Osteoblast (primary cell): ENCODE measurements at regions not wholly inside any gene's neighbourhood (a gene's known extent, or its start where the extent isn't known, plus 50 kb on each side); places are given as distances from the start of the nearest gene placed in this dataset.

Experiments
- DNase-seq: peaks from one replicate; pipeline ENCODE4 v3.0.0; 2011; ENCODE audit warnings: low spot score, mixed read lengths; ENCODE audit not compliant: insufficient read length; ENCODE audit errors: missing footprints
- H2AFZ ChIP-seq: 2 replicates; pipeline ENCODE4 v1.6.0; 2011; ENCODE audit warnings: mild to moderate bottlenecking, low read length
- H3K27ac ChIP-seq: 2 replicates; pipeline ENCODE4 v1.5.1; 2011; ENCODE audit warnings: mild to moderate bottlenecking, low read depth, low read length, moderate library complexity
- H3K27me3 ChIP-seq: 2 replicates; pipeline ENCODE4 v1.6.0; 2012; ENCODE audit warnings: mild to moderate bottlenecking, control low read depth, inconsistent platforms, low read length, moderate library complexity; ENCODE audit not compliant: insufficient read depth
- H3K36me3 ChIP-seq: 2 replicates; pipeline ENCODE4 v1.5.1; 2011; ENCODE audit warnings: mild to moderate bottlenecking, low read length, control low read depth, moderate library complexity; ENCODE audit not compliant: insufficient read depth
- H3K4me1 ChIP-seq: 2 replicates; pipeline ENCODE4 v1.5.1; 2011; ENCODE audit warnings: mild to moderate bottlenecking, low read length, control low read depth, moderate library complexity; ENCODE audit not compliant: insufficient read depth
- H3K4me2 ChIP-seq: 2 replicates; pipeline ENCODE4 v1.6.0; 2011; ENCODE audit warnings: mild to moderate bottlenecking, low read length; ENCODE audit not compliant: insufficient read depth
- H3K4me3 ChIP-seq: fragments of 200-600 bp; sonication (generic); 3 replicates; pipeline ENCODE4 v1.5.1; 2012; ENCODE audit warnings: mild to moderate bottlenecking, low read length, inconsistent platforms; ENCODE audit not compliant: insufficient read depth
- H3K79me2 ChIP-seq: 2 replicates; pipeline ENCODE4 v1.6.0; 2012; ENCODE audit warnings: mild to moderate bottlenecking, low read length, control low read depth, inconsistent platforms; ENCODE audit not compliant: insufficient read depth
- H3K9me3 ChIP-seq: 2 replicates; pipeline ENCODE4 v1.5.1; 2011; ENCODE audit warnings: low read depth, low read length, control low read depth
- H4K20me1 ChIP-seq: 2 replicates; pipeline ENCODE4 v1.6.0; 2012; ENCODE audit warnings: mild to moderate bottlenecking, low read length, control low read depth; ENCODE audit not compliant: insufficient read depth
- TF ChIP-seq, protein P1 (sequence below): IDR thresholded peaks from 2 replicates; pipeline ENCODE4 v1.5.1; 2011; ENCODE audit warnings: mild to moderate bottlenecking, low read depth, low read length, moderate library complexity; ENCODE audit errors: extremely low read depth

DNA sequence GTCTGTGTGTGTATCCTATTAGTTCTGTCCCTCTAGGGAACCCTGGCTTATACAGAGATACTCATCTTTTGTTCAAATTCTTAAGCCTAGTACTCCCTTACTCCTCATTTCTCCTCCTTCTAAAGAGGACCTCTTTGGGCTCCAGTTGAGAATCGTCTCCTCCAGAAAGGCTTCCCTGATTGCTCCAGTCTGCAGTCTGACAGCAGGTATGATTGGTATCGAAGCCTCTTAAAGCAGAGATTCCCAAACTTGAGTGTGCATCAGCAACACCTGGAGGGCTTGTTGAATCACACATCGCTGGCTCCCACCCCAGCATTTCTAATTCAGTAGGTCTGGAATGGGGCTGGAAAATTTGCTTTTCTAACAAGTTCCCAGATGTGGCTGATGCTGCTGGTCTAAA lies 60.9 kb upstream of the NMNAT3 start:
- Histone ChIP-seq H3K4me1 (no peaks in the 10 kb centered on the region), H2AFZ (no peak overlapping the region), H3K9me3 (no peaks in the 10 kb centered on the region), H3K4me2 (no peak overlapping the region), H3K4me3 (no peak overlapping the region), H3K27ac (no peak overlapping the region), H4K20me1 (no peaks in the 10 kb centered on the region), H3K27me3 (no peaks in the 10 kb centered on the region), H3K36me3 (no peaks in the 10 kb centered on the region), H3K79me2 (no peaks in the 10 kb centered on the region)
- DNase-seq, result no peak
- TF ChIP-seq, protein P1, sequence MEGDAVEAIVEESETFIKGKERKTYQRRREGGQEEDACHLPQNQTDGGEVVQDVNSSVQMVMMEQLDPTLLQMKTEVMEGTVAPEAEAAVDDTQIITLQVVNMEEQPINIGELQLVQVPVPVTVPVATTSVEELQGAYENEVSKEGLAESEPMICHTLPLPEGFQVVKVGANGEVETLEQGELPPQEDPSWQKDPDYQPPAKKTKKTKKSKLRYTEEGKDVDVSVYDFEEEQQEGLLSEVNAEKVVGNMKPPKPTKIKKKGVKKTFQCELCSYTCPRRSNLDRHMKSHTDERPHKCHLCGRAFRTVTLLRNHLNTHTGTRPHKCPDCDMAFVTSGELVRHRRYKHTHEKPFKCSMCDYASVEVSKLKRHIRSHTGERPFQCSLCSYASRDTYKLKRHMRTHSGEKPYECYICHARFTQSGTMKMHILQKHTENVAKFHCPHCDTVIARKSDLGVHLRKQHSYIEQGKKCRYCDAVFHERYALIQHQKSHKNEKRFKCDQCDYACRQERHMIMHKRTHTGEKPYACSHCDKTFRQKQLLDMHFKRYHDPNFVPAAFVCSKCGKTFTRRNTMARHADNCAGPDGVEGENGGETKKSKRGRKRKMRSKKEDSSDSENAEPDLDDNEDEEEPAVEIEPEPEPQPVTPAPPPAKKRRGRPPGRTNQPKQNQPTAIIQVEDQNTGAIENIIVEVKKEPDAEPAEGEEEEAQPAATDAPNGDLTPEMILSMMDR, result no peak

DNA sequence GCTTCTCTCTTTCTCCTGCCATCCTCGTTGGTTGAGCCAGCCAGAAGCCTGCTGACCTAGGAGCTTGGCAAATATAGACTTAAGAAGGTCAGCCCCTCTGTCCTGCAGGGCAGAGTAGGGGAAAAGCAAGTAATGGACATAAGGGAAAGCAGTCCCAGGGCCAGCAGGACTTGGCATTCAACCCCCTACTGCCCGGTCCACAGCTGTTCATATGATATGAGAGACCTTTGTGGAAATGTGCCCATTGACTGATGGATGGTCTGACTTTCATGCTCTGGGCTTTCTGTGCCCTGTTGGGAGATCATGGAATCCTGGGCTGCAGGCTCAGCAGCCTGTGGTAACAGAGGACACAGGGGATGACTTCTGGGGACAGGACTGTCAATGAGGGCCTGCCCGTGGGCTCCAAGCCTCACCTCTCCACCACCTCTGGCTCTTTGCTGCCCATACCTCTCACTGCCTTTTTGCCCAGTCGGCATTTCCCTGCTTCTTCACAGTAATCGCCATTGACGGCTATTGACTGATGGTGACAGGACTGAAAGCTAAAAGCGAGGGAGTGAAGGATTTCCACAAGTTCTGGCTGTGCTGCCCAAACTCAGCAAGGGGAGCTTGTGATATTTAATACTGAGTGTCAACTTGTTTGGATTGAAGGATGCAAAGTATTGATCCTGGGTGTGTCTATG lies 60.0 kb upstream of the NMNAT3 start:
- H2AFZ ChIP-seq, result no peak overlapping the region
- no peak overlapping the region for H3K4me3 ChIP-seq
- H3K36me3 ChIP-seq, result no peaks in the 10 kb centered on the region
- no peaks in the 10 kb centered on the region for H3K27me3 ChIP-seq
- H4K20me1 ChIP-seq, result no peaks in the 10 kb centered on the region
- H3K9me3 ChIP-seq, result no peaks in the 10 kb centered on the region
- H3K4me2 ChIP-seq, result no peak overlapping the region
- no peak overlapping the region for H3K27ac ChIP-seq
- no peaks in the 10 kb centered on the region for H3K4me1 ChIP-seq
- TF ChIP-seq, protein P1, result no peak
- no peak for DNase-seq
- H3K79me2 ChIP-seq, result no peaks in the 10 kb centered on the region

DNA sequence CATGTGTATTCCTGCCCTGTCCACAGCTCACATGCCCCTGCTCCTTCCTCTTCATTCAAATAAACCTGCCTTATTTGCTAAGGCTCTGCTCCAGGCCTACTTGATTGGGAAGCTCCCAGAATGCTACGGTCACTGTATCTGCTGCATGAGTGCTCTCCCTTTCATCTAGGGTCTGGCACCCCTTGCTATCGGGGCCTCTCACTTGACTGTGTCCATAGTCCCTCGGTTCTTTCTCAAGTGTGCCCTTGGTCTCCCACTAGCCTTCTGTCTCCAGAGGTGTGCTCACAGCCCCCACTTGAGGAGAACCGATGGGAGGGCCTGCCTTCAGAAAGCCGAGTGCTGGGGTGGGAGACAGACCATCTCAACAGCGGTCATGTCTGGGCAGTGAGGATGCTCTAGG lies 57.4 kb upstream of the NMNAT3 start:
- H3K27me3 ChIP-seq, result no peaks in the 10 kb centered on the region
- no peak overlapping the region for H3K27ac ChIP-seq
- H3K4me3 ChIP-seq, result no peak overlapping the region
- H3K9me3 ChIP-seq, result no peaks in the 10 kb centered on the region
- DNase-seq, result no peak
- no peaks in the 10 kb centered on the region for H3K36me3 ChIP-seq
- no peak overlapping the region for H3K4me2 ChIP-seq
- H4K20me1 ChIP-seq, result no peaks in the 10 kb centered on the region
- H3K79me2 ChIP-seq, result no peaks in the 10 kb centered on the region
- TF ChIP-seq, protein P1, result no peak
- no peak overlapping the region for H2AFZ ChIP-seq
- no peaks in the 10 kb centered on the region for H3K4me1 ChIP-seq

DNA sequence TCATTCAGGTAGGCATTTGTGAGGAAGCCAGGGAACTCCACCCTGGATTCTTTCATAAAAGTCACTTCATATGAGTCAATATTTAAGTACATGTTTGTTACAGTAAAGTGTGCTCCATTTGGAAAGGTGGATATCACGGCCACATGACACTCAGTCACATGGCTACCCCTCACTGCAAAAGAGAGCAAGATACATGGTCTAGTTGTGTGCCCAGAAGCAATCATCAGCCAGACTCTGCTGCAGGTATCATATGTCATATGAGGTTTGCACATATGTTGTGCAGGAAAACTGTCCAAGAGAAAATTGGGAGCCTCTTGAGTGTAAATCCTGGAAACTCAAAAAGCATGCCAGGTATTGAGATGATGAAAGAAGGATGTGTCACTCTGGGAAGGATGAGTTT lies 55.0 kb upstream of the NMNAT3 start:
- no peak overlapping the region for H3K4me2 ChIP-seq
- no peaks in the 10 kb centered on the region for H3K4me1 ChIP-seq
- H3K79me2 ChIP-seq, result no peaks in the 10 kb centered on the region
- no peak overlapping the region for H2AFZ ChIP-seq
- TF ChIP-seq, protein P1, result no peak
- no peaks in the 10 kb centered on the region for H3K9me3 ChIP-seq
- DNase-seq, result no peak
- H3K4me3 ChIP-seq, result no peak overlapping the region
- no peaks in the 10 kb centered on the region for H3K36me3 ChIP-seq
- no peak overlapping the region for H3K27ac ChIP-seq
- H3K27me3 ChIP-seq, result no peaks in the 10 kb centered on the region
- no peaks in the 10 kb centered on the region for H4K20me1 ChIP-seq
